Activated CD4-positive, alpha-beta memory T cell treated with anti-CD3 and anti-CD28 coated beads for 36 hours (primary cell): ENCODE measurements at regions not wholly inside any gene's neighbourhood (a gene's known extent, or its start where the extent isn't known, plus 50 kb on each side); places are given as distances from the start of the nearest gene placed in this dataset.

ENCODE experiments used
- CTCF ChIA-PET: fragments of 350-600 bp; sonication (Branson Sonifier 250); formaldehyde crosslinking; loops from one replicate; lab custom pipeline; 2021; ENCODE audit warnings: antibody characterized with exemption, inconsistent platforms; lab: Charles Lee
- POLR2A ChIA-PET: fragments of 350-600 bp; sonication (Branson Sonifier 250); formaldehyde crosslinking; loops from one replicate; lab custom pipeline; 2021; ENCODE audit warnings: antibody characterized with exemption; lab: Charles Lee
- DNase-seq: peaks from one replicate; pipeline ENCODE4 v3.0.0-alpha.2; 2020
- H3K27ac Mint-ChIP-seq: one replicate; pipeline ENCODE4 v1.8.0; 2021; ENCODE audit warnings: mixed read lengths
- H3K27me3 Mint-ChIP-seq: one replicate; pipeline ENCODE4 v1.8.0; 2021; ENCODE audit warnings: mixed read lengths
- H3K36me3 Mint-ChIP-seq: one replicate; pipeline ENCODE4 v1.8.0; 2021; ENCODE audit warnings: mixed read lengths
- H3K4me1 Mint-ChIP-seq: one replicate; pipeline ENCODE4 v1.8.0; 2021; ENCODE audit warnings: low read depth, mixed read lengths
- H3K4me3 Mint-ChIP-seq: one replicate; pipeline ENCODE4 v1.8.0; 2021; ENCODE audit warnings: mild to moderate bottlenecking, mixed read lengths
- H3K9me3 Mint-ChIP-seq: one replicate; pipeline ENCODE4 v1.8.0; 2021; ENCODE audit warnings: mixed read lengths
- intact Hi-C: fragments of 100-400 bp; cut with micrococcal nuclease; formaldehyde crosslinking; loops from one replicate; pipeline ENCODE4 v1.15.1; 2023

DNA sequence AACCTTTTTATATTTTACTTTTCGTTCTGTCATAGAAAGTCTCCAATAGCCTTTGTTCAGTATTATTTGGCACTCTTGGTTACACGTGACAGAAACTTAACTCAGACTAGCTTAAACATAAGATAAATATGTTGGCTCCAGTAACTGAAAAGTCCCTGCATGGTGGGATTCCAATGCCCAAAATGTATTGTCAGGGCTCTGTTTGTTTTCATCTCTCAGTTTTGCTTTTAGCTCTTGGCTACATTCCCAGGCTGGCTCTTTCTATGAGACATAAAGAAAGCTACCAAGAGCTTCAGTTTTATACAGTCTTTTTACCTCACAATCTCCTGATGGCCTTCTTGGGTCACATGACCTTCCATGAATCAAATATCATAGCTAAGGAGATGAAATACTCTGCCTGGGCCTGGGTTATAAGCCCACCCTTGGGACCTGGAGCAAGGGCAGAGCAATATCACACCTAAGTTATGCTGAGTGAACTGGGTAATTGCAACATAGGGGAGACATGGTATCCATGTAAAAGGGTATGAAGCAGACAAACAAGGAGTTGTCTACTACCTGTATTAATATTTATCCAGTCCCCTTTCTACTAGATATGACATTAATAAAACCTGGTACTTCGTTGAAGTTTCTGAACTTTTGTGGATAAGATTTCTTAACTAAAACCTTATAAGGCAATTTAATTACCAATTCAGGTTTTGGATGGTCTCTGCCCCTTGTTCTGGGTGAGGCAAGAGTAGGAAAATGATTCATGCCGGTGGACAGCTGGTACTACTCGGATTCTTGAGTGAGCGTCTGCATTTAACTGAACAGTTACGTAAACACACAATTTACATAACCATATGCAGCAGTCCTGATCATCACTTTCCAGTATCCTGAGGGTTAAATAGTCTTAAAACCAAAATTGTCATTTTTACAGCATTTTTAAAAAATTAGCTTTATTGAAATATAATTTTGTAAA, 442.3 kb downstream of the GPATCH2 start:
- no peak for DNase-seq
- Mint-ChIP-seq H3K9me3 (peaks cover 20% of the 10 kb centered on the region), H3K4me3 (no peak overlapping the region), H3K27me3 (no peaks in the 10 kb centered on the region), H3K4me1 (no peaks in the 10 kb centered on the region), H3K27ac (no peak overlapping the region), H3K36me3 (no peaks in the 10 kb centered on the region)
- ChIA-PET POLR2A (no interaction called here), CTCF (no interaction called here)
- intact Hi-C loops: no loop called here

DNA sequence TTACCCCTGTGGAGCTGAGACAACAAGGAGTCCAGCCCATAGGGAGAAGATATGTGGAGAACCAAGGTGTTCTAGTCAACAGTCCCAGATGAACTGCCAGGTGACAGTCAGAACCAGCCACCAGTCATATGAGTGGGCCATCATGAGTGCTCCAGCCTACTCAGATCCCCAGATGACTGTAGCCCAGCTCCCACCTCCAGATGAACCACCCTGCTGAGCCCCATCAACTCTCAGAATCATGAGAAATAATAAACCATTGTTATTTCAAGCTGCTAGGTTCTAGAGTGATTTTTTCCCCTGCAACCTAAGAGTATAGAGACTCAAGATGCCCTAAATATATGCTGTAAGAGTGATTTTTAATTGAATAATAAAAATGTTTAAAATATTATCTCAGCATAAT, 444.2 kb downstream of the GPATCH2 start:
- DNase-seq: no peak
- Mint-ChIP-seq H3K4me1 (no peaks in the 10 kb centered on the region), H3K9me3 (peaks cover 20% of the 10 kb centered on the region), H3K4me3 (no peak overlapping the region), H3K27ac (no peak overlapping the region), H3K27me3 (no peaks in the 10 kb centered on the region), H3K36me3 (no peaks in the 10 kb centered on the region)
- ChIA-PET POLR2A (no interaction called here), CTCF (no interaction called here)
- intact Hi-C loops: no loop called here

DNA sequence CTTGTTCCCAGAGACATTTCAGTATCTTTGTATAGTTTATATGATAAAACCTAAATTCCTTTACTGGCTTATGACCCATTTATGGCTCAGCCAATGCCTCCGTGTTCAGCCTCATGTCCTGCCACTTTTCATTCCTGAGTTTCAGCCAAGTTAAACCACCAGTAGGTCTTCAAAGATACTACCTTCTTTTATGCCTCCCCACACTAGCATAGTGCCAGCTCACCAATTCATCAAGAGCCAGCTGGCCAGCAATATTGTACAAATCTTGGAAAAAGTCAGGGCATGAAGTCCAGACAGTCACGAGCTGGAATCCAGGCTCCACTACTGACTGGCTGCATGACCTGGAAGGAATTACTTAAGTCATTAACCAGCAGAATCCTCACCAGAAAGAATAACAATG, 446.0 kb downstream of the GPATCH2 start:
- intact Hi-C loops: no loop called here
- ChIA-PET POLR2A (no interaction called here), CTCF (no interaction called here)
- no peak for DNase-seq
- Mint-ChIP-seq H3K9me3 (peaks cover 10% of the 10 kb centered on the region), H3K4me1 (no peaks in the 10 kb centered on the region), H3K27me3 (no peaks in the 10 kb centered on the region), H3K4me3 (no peak overlapping the region), H3K36me3 (no peaks in the 10 kb centered on the region), H3K27ac (no peak overlapping the region)

DNA sequence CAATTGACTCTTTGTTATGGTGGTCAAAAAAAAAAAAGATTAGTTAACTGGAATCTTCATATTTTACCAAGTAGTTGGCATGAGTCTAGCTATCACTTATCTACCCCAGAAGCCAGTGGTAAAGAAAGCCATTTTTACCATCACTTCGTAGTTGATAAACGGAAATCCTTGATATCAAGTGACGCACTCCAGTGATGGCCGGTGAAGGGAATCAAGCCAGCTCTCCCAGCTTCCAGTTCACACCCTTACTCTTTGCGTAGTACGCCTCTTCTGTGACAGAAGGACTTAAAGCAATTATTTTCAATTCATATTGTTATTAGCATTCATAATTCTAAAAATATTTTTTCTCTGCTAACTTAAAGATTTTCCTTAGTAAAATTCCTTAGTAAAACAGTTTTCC, 447.9 kb downstream of the GPATCH2 start:
- H3K4me1 Mint-ChIP-seq: no peaks in the 10 kb centered on the region
- intact Hi-C loops: no loop called here
- CTCF ChIA-PET: no interaction called here

DNA sequence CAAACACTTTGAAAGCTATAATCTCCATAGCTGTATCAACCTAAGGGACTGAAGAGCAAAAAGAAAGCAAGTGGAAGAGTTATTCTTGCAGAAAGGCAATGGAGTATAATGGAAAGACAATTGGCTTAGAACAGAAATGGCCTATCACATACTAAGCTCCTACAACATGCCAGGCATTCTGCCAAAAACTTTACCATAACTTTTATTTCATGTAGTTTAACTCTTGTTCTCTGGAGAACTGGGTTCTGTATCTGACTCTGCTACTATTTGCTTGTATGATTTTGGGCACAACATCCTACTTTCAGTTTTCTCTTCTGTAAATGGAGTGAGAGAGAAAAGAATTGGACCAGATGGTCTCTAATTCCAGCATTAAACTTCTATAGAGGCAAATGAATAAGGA, 449.1 kb downstream of the GPATCH2 start:
- Mint-ChIP-seq H3K27me3 (no peaks in the 10 kb centered on the region), H3K36me3 (no peaks in the 10 kb centered on the region), H3K27ac (no peak overlapping the region), H3K4me1 (no peaks in the 10 kb centered on the region), H3K9me3 (peaks cover 3% of the 10 kb centered on the region), H3K4me3 (no peak overlapping the region)
- intact Hi-C loops: no loop called here
- no peak for DNase-seq
- ChIA-PET CTCF (no interaction called here), POLR2A (no interaction called here)

More for the DNA sequence above, 447.9 kb downstream of the GPATCH2 start:
- DNase-seq: no peak
- Mint-ChIP-seq H3K4me3 (no peak overlapping the region), H3K9me3 (peaks cover 10% of the 10 kb centered on the region), H3K36me3 (no peaks in the 10 kb centered on the region), H3K27ac (no peak overlapping the region), H3K27me3 (no peaks in the 10 kb centered on the region)
- POLR2A ChIA-PET: no interaction called here

DNA sequence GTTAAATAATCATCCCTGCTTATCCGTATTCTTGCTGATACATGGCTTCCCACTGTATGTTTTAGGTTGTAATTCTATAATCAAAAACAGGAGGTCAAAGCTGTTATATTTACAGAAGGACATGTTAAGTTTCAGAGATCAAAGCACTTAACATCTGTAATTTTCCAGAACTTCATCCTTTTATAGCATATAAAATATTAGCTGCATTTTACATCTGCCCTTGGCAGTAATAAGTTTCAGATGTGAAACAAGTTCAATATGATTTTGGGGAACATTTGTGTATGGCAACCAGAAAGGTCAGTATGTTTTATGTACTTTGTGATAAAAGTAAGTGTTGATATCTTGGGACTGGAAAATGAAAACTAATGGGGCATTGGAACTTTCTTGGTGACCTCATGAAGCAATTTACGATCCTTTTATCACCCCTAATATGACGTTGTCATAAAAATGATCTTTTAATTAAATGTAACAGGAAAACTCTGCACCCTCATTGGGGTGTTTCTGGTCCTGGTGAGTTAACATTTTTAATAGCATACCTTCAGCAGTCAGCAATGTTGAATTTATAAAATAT, 449.6 kb downstream of the GPATCH2 start:
- intact Hi-C loops: no loop called here
- DNase-seq: no peak

DNA sequence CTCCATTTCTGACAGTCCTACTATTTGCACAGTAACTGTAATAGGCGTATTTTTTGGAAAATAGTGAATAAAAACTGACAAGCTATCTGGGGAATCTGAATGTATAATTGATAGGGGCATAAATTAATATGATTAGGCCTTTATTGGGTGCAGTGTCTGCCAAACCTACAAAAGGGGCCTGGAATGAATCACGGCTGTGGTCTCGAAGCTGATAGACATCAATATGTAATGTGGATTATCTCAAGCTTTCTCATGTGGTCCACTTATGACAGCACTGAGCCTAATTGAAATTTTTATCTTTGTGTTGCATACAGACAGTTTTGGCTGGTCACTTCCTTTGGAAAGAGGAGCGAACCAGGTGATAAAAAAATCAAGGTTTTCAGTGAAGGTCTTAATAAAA, 450.4 kb downstream of the GPATCH2 start:
- no peak overlapping the region for H3K4me3 Mint-ChIP-seq
- POLR2A ChIA-PET: no interaction called here
- H3K4me1 Mint-ChIP-seq: no peaks in the 10 kb centered on the region
- CTCF ChIA-PET: no interaction called here
- H3K9me3 Mint-ChIP-seq: no peaks in the 10 kb centered on the region
- intact Hi-C loops: no loop called here
- H3K36me3 Mint-ChIP-seq: no peaks in the 10 kb centered on the region
- DNase-seq: no peak
- H3K27me3 Mint-ChIP-seq: no peaks in the 10 kb centered on the region
- no peak overlapping the region for H3K27ac Mint-ChIP-seq

More for the DNA sequence above, 449.6 kb downstream of the GPATCH2 start:
- no peaks in the 10 kb centered on the region for H3K9me3 Mint-ChIP-seq
- H3K36me3 Mint-ChIP-seq: no peaks in the 10 kb centered on the region
- no peak overlapping the region for H3K4me3 Mint-ChIP-seq
- no peak overlapping the region for H3K27ac Mint-ChIP-seq
- POLR2A ChIA-PET: no interaction called here
- H3K27me3 Mint-ChIP-seq: no peaks in the 10 kb centered on the region
- CTCF ChIA-PET: no interaction called here
- no peaks in the 10 kb centered on the region for H3K4me1 Mint-ChIP-seq

DNA sequence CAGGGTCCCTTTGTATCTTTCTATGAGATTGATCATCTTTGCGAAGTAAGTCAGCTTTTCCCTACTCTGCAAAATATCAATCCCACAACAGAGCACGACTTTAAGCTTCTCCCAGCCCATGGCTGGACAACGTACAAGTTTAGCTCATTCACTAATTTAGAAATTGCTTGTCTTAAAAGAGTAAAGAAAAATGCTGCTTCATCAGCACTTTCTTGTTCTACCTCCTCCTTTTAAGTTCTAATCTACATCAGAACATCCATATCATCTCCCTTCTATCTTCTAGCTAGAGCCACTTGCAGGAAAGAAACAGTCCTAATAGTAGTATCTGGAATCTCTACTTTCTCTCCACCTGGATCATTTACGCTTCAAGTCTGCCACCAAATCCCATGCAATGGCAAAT, 441.2 kb upstream of the ESRRG start:
- Mint-ChIP-seq H3K27ac (no peak overlapping the region), H3K4me3 (no peak overlapping the region)

DNA sequence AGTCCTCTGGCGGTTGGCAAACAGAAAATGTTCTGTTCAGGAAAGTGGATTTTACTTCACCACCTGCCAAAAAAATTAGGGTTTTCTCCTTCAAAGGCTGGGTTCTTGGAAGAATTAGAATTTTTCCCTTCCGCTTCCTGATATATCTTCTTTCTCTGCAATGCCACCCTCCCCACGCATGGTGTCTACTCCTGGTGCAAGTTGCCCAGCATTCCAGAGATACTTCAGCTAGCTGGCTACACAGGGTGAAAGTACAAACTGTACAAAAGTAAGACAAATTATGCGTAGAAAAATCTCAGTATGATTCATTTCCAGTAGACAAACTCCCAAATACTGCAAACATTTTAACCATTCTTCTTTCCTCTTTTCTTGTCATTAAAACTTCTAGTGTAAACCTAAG, 430.1 kb upstream of the ESRRG start:
- Mint-ChIP-seq H3K9me3 (peaks cover 3% of the 10 kb centered on the region), H3K4me3 (no peak overlapping the region), H3K36me3 (no peaks in the 10 kb centered on the region), H3K27me3 (no peaks in the 10 kb centered on the region), H3K4me1 (no peaks in the 10 kb centered on the region), H3K27ac (no peak overlapping the region)
- CTCF ChIA-PET: no interaction called here
- intact Hi-C loops: no loop called here
- POLR2A ChIA-PET: no interaction called here
- no peak for DNase-seq

More for the DNA sequence above, 441.2 kb upstream of the ESRRG start:
- no peaks in the 10 kb centered on the region for H3K4me1 Mint-ChIP-seq
- H3K36me3 Mint-ChIP-seq: no peaks in the 10 kb centered on the region
- intact Hi-C loops: no loop called here
- POLR2A ChIA-PET: no interaction called here
- H3K27me3 Mint-ChIP-seq: no peaks in the 10 kb centered on the region
- H3K9me3 Mint-ChIP-seq: no peaks in the 10 kb centered on the region
- DNase-seq: no peak
- CTCF ChIA-PET: no interaction called here

DNA sequence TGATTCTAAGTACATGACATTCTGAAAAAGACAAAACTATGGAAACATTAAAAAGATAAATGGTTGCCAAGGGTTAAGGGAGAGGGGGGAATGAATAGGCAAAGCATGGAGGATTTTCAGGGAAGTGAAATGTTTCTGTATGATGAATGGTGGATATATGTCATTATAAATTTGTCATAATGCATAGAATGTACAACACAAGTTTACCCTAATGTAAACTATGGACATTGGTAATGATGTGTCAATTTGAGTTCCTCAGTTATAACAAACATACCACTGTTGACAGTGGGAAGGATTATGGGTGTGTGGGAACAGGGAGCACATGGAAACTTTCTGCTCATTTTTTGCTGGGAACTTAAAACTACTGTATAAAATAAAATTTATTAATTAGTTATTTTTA, 427.1 kb upstream of the ESRRG start:
- ChIA-PET POLR2A (no interaction called here), CTCF (no interaction called here)
- Mint-ChIP-seq H3K27me3 (no peaks in the 10 kb centered on the region), H3K9me3 (peaks cover 6% of the 10 kb centered on the region), H3K27ac (no peak overlapping the region), H3K4me1 (no peaks in the 10 kb centered on the region), H3K36me3 (no peaks in the 10 kb centered on the region), H3K4me3 (no peak overlapping the region)
- no peak for DNase-seq
- intact Hi-C loops: no loop called here

DNA sequence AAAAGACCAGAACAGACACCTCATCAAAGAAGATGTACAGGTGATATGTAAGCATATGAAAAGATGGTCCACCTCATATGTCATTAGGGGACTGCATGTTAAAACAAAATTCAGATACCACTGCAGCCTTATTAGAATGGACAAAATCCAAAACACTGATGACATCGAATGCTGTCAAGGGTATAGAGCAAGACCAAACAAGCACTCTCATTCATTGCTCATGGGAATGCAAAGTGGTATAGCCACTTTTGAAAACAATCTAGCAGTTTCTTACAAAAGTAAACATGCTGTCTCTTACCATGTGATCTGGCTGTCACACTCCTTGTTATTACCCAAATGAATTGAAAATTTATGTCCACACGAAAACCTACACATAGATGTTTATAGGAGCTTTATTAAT, 426.6 kb upstream of the ESRRG start:
- H3K4me3 Mint-ChIP-seq: no peak overlapping the region

DNA sequence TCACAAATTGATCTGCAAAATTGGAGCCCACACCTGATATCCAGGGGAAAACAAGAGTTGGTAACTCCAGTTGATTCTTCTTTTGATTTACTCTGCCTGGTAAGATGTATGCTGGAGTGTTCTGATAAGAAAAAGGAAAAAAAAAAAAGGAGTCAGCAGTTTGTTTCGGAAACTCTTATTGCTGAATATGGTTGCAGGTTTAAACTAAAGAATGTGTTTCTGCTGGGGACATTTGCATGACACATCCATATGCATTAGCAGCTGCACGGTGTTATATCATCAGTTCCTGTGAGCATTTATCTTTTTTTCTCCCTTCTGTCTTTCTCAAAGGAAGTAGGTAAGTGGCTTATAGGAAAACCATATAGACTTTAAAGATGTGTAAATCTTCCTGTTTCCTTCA, 418.5 kb upstream of the ESRRG start:
- Mint-ChIP-seq H3K4me3 (no peak overlapping the region), H3K36me3 (peaks cover 6% of the 10 kb centered on the region), H3K27ac (no peak overlapping the region), H3K27me3 (peaks cover 39% of the 10 kb centered on the region), H3K9me3 (peaks cover 7% of the 10 kb centered on the region), H3K4me1 (no peaks in the 10 kb centered on the region)
- no peak for DNase-seq
- POLR2A ChIA-PET: no interaction called here
- intact Hi-C loops: no loop called here
- CTCF ChIA-PET: no interaction called here

More for the DNA sequence above, 426.6 kb upstream of the ESRRG start:
- ChIA-PET POLR2A (no interaction called here), CTCF (no interaction called here)
- no peaks in the 10 kb centered on the region for H3K4me1 Mint-ChIP-seq
- peaks cover 10% of the 10 kb centered on the region for H3K9me3 Mint-ChIP-seq
- H3K36me3 Mint-ChIP-seq: no peaks in the 10 kb centered on the region
- no peak for DNase-seq
- no peaks in the 10 kb centered on the region for H3K27me3 Mint-ChIP-seq
- no peak overlapping the region for H3K27ac Mint-ChIP-seq
- intact Hi-C loops: no loop called here
